Upper lobe of left lung (tissue), 4 donors: ENCODE measurements at regions not wholly inside any gene's neighbourhood (a gene's known extent, or its start where the extent isn't known, plus 50 kb on each side); places are given as distances from the start of the nearest gene placed in this dataset.

Experiments used
- CTCF ChIP-seq, 6 experiments: fragments of 450-650 bp in 4 of 6; fragments of 200-600 bp in 2 of 6; sonication (generic) in 2 of 6; IDR thresholded peaks; one replicate each; pipeline ENCODE4 v1.5.1; 2016 to 2019; ENCODE audit warnings: antibody characterized with exemption in 6 of 6
- EP300 ChIP-seq, 4 donors: sonication (generic); formaldehyde crosslinking; IDR thresholded peaks; one replicate each; pipeline ENCODE4 v1.5.1; 2017; ENCODE audit warnings: antibody characterized with exemption in 4 of 4, control low read depth in 2 of 4
- POLR2A ChIP-seq, 4 donors: fragments of 450-650 bp; IDR thresholded peaks; one replicate each; pipeline ENCODE4 v1.5.1; 2016 to 2017; ENCODE audit warnings: antibody characterized with exemption in 4 of 4, mild to moderate bottlenecking in 2 of 4
- POLR2AphosphoS5 ChIP-seq, 2 donors: sonication (generic); formaldehyde crosslinking; IDR thresholded peaks; one replicate each; pipeline ENCODE4 v1.5.1; 2017; ENCODE audit warnings: antibody characterized with exemption in 2 of 2

DNA sequence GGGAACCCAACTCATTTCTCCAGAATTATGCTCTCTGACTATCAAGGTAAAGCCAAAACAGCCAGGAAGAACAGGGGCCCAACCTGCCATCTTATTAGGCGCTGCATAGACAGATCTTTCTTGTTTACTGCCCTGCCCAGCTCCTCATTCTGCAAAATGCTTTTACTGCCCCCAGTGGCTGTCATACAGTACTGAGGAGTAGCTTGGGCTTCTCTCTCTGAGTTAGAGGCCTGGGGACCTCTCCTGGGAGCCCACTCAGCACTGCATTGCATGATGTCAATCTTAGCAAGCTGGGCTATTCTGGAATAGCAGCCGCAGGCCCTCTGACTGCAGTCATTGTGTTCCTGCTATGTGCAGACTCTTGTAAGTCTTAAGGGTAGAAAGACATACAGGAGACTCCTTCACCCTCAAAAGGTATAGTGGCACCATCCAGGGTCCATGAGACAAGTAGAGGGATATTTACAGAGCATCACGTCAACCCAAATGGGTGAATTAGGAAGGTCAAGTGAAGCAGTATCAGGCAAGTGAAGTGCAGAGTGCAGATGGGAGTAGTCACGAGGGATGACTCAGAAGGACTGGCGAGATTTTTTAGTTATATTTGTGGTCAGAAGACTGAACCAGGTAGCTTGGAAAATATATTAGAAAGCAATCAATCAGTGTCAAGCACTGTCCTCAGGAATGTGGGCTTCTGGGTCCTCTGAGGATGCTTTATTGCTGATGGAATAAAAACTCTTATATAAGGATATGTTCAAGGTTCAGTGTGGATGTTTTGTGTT is 294.1 kb upstream of the SFRP2 start:
- TF ChIP-seq CTCF (IDR thresholded peaks at IDR 0.05) (no peak), POLR2A (IDR thresholded peaks at IDR 0.05) (no peak), EP300 (IDR thresholded peaks at IDR 0.05) (no peak), POLR2AphosphoS5 (IDR thresholded peaks at IDR 0.05) (no peak)
